HG02870 (cell line): ENCODE measurements at regions not wholly inside any gene's neighbourhood (a gene's known extent, or its start where the extent isn't known, plus 50 kb on each side); places are given as distances from the start of the nearest gene placed in this dataset.

ENCODE experiments used
- ATAC-seq: cut with Tn5 transposase; IDR thresholded peaks from one replicate; pipeline ENCODE4 v1.9.1; 2021; ENCODE audit warnings: mild to moderate bottlenecking, moderate library complexity; ENCODE audit not compliant: unreplicated experiment

DNA sequence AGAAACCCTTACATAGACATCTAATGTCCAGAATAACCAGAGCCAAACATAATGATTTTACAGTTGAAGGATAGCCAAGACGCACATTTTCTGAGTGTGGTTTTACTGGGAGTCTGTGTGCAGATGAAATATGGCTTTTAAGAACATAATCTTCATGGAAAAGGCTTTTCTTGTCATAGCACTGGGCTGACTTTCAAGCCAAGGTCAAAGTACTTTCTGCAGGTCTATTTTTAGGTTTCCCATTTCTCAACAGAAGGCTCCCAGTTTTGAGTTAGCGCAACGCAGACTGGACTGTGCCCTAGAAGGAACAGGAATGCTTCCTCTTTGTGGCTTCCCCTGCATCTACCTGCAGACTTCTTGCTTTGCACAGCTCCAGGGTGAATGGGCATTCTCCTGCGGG is 92.3 kb upstream of the UPP2 start:
- no peak for ATAC-seq

DNA sequence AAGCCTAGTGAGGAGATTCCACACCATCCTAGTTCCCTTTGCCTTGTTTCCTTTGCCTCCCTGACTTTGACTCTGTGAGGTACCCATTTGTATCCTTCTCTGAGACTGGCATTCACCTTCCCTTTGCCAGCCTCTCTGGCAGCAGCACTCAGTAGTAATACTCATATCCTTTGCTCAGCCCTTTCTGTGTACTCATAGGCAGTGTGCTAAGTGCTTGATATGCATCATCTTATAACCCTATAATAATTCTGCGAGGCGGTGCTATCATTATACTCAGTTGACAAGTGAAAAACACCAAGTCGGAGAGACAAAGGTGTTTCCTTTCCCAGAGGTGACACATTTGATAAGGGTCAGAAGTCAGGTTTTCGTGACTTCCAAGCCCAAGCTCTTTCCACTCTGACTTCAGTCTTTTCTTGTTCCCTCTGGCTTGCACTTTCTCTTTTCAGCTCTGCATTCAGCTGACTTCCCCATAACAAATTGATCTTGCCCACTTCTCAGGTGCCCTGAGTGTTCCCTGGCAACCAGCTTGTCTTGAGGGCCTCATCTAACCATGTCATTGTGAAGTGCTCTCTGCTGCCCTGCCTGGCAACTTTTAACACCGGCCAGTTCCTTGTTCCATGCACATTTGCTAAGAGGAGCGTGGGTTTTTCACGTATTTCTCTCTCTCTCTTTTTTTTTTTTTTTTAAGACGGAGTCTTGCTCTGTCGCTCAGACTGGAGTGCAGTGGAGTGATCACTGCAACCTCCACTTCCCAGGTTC is 94.5 kb upstream of the UPP2 start:
- no peak for ATAC-seq

DNA sequence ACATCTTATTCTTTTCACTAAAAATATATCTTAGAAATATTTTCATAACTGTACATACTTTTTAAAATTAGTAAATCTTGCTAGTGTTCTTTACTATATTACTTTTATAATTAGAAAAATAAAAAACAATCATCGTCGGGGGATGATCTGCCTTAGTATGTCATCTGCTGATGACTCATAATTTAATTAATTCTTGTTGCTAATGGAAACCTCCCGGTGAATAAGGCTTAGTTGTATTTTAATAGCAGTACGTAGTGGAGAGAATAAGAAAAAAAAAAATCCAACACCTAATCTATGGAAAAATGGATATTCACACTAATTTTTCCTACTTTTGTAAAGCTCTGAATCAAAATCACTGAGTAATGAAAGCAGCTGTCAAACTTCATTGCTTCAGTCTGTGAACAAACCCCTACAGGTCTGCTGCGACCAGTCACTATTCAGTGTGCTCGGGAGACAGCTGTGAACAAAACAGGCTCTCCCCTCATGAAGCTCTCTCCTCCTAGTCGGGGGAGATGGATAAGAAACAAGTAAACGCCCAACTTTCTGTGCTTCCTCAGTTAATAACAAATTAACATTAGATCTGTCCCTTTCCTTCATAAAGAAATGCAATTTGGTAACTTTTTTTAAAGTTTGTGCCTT is 97.4 kb upstream of the UPP2 start:
- ATAC-seq, result no peak

DNA sequence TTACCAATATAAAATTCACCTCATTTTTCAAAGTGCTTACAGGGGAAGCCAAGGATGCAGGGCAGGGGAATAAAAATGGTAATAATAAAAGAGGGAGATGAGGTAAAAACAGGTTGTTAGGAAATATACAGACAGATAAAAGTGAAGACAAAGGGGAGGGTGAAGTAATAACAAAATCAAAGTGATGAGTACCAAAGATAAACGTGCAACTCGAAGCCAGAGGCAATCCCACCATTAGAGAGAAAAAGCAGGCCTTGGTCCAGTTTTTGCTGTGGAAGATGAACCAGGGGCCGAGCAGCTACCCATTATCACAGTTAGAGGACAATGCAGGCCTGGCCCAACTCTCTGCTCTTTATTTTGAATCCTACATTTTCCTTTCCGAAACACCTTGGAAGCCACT is 99.6 kb upstream of the UPP2 start:
- ATAC-seq, result no peak

DNA sequence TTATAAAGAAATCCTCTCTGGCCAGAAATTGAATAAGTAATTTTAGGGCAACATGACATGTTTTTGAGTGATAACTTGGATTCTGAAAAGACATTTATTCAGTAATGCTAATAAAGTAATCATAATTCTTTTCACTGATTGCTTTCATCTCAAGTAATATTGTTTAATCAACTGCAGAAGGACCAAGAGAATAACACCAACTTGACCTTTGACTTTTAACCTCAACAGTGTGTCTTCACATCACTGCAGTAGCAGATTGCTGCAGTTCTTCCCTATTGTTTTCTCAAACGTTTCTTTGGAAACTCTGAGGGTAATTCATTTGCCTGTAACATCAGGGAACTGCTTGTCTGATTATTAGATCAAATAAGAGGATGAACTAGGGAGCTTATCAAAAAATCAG is 104.9 kb upstream of the UPP2 start:
- no peak for ATAC-seq

DNA sequence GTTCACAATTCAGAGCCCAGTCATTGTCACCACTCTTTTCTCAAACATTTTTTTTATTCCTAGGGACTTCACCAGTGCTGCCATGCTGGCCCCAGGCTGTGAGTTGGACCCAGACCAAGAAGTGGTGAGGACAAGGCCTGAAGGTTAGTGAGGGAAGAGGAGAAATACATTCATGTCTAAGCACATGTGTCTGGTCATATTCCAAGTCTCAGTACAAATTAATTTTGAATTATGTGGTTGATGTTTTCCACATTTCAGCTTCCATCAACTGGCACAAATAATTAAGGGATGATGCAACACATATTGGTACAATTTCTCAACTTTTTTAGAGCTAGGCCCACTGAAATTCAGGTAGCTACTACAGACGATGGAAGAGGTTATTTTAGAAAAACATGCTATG is 106.6 kb upstream of the UPP2 start:
- no peak for ATAC-seq

DNA sequence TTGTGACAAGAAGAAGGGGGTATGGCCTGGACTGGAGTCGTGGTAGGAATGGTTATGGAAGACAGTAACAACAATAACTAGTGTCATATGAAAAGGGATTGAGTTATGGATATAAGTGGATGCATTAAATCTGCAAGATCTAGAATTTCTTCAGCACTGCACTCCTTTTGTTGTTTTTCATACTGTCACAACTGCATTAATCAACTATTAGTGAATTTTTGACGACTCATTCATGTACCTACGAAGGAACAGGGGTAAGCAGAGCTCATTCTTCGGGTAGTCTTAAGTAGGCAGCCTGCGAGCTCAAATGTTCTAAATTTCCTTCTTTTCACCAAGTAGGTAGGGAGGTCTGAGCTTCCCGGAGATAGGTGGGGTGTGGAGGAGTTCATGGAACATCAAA is 109.7 kb upstream of the UPP2 start:
- ATAC-seq, result no peak

DNA sequence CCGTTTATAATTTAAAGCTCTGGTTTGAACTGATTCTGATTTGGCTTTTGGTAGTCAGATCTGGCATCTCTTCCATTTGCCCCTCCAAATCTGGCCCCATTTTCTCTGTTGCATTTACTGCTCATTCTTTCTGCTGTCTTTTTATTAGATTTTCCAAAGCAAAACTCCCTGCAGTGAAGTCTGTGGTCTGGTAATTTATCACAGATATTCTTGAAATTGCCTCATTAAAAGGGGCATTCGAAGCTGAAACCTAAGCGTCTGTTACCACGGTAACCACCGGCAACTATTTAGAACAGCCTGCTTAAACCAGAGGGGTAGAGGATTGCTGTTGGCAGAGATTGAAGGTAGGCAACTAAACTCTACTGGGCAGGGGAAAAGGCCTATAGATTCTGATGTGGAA is 111.5 kb upstream of the UPP2 start:
- ATAC-seq, result no peak

DNA sequence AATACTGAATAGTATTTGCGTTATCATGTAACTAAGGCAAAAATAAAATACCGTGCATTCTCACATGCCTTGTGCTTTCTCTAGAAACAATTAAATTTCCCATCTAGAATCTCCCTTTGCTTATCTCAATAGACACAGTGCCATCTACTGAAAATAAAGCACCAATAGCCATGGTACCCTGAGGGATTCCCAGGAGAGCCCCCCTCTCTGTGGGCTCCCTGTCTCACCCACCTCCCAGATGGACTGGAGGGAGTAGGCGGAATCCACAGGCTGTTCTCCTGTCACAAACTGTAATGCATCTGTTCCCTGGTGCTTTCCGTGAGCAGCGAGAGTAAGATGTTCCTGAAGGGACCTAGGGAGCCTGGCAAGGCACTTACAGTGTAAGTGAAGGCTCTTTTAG is 112.4 kb upstream of the UPP2 start:
- ATAC-seq, result no peak

DNA sequence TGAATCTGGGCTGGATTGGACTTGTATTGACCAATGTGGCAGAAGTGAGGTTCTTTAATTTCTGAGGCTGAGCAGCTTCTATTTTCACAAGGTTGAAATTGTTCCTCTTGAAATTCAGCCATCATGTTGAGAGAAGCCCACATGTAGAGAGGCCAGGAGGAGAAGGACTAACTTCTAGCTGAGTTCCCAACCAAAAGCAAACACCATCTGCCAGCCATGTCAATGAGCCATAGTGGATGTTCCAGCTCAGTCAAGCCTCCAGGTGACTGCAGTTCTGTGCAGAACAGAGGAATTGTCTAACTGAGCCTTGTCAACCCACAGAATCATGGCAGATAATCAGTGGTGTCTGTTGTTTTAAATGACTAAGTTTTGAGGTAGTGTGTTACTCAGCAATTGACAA is 110.6 kb upstream of the ACVR1 start:
- ATAC-seq, result no peak

DNA sequence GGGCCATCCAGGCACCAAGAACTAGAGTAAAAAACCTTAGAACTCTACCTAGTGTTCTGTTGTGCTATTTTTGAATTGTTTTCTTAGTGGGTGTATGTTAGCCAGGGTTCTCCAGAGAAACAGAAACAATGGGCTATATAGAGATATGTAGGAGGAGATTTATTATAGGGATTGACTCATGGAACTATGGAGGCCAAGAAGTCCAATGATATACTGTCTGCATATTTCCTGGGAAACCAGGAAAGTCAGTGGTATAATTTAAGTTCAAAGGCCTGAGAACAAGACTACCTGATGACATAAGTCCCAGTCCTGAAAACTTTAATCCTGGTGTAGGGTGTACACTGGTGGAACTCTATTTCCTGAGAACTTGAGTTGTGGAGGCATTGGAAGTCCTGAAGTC is 108.7 kb upstream of the ACVR1 start:
- ATAC-seq, result no peak

DNA sequence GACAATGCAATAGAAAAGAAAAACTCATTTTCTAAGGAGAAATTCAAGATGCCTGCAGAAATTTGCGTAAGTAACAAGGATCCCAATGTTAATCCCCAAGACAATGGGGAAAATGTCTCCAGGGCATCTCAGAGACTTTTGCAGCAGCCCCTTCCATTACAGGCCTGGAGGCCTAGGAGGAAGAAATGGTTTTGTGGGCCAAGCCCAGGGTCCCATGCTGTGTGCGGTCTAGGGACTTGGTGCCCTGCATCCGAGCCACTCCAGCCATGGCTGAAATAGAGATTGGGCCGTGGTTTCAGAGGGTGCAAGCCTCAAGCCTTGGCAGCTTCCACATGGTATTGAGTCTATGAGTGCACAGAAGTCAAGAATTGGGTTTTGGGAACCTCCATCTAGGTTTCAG is 103.9 kb upstream of the ACVR1 start:
- no peak for ATAC-seq

DNA sequence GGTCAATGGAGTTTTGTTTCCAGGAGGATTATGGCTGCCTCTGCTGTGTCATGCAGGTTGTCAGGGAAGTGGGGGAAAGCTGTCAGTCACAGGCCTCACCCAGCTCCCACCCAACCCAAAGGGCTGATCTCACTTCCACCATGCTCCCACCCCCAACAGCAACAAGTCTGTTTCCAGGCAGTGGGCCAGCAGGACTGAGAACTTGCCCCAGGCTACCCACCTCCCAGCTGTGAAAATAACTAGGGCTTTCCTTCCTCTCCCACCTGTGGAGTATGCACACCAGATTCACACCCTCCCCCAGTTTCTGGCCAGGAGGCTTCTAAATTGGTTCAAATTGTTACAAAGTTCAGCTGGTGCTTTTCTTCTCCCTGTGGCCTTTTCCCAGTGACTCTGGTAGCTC is 95.6 kb upstream of the ACVR1 start:
- ATAC-seq, result no peak

DNA sequence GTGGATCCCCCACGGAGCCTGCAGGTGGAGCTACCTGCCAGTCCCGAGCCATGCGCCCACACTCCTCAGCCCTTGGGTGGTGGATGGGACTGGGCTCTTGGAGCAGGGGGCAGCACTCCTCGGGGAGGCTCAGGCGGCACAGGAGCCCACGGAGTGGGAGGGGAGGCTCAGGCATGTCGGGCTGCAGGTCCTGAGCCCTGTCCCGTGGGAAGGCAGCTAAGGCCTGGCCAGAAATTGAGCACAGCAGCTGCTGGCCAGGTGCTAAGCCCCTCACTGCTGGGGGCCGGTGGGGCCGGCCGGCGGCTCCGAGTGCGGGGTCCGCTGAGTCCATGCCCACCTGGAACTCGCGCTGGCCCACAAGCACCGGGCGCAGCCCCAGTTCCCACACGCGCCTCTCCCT is 91.7 kb upstream of the ACVR1 start:
- ATAC-seq, result no peak

DNA sequence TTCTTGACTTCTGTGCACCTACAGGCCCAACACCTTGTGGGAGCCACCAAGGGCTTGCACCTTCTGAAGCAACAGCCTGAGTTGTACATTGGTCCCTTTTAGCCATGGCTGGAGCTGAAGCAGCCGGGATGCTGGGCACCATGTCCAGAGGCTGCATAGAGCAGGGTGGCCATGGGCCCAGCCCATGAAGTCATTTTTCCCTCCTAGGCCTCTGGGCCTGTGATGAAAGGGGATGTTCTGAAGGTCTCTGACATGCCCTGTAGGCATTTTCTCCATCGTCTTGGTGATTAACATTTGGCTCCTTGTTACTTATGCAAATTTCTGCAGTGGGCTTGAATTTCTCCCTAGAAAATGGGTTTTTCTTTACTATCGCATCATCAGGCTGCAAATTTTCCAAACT is 83.1 kb upstream of the ACVR1 start:
- no peak for ATAC-seq

DNA sequence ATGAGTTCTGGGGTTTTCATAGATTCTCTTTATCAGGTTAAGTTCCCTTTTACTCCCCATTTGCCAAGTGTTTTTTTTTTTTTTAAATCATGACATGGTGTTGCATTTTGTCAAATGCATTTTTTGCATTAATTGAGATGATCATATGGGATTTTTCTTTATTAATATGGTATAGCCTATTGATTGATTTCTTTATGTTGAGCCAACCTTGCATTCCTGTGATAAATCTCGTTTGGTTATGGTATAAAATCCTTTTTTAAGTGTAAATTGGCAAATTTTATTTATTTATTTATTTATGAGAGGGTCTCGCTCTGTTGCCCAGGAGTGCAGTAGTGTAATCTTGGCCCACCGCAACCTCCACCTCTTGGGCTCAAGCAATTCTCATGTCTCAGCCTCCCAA is 81.5 kb upstream of the ACVR1 start:
- ATAC-seq, result no peak

DNA sequence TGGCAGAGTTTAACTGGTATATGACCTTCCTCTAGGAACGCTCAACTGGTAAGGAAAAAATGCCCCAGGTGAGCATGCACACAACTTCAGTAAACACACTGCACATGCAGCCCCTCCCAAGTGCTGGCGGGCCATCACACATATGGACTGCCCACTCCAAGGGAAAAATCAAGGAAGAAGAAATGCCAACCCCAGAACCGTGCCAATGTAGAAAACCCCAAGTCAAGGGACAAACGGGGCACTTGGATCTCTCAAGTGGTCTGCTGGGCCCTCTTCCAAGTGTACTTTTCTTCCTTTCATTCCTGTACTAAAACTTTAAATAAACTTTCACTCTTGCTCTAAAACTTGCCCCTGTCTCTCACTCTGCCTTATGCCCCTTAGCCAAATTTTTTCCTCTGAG is 76.4 kb upstream of the ACVR1 start:
- ATAC-seq, result no peak

DNA sequence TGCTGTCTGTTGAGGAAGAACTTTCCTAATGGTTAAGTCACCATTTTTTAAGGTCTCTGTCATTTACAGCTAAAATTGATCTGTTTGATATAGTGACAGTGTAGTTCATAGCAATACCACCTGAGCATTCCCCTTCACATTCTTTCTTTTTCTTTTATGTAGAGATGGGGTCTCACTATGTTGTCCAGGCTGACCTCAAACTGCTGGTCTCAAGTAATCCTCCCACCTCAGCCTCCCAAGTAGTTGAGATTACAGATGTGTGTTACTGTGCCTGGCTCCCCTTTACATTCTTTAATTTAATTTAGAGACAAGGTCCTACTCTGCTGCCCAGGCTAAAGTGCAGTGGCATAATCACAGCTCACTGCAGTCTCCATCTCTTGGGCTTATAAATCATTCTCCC is 72.7 kb upstream of the ACVR1 start:
- ATAC-seq, result no peak

DNA sequence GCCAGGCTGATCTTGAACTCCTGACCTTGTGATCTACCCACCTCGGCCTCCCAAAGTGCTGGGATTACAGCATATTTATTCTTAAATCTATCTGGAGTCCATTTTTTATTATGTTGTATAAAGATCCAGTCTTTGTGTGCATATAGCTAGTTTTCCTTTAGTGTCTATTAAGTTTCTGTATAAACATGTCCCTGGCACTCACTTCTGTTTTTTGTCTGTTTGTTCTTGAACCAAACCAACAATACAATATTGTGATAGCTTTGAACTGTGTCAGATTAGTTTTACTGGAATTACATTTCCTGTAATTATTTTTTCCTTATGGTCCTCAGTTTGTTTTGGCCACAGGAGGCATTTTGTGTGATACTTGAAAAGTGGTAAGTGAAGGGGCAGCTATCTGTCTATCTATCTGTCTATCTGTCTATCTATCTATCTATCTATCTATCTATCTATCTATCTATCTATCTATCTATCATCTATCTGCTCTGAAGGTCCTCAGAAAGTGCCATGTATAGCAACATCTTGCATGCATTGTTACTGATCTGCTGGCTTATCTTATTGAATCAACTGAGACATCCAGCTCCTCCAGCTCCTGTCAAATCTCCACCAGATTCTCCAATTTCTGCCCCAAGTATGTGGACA is 70.9 kb upstream of the ACVR1 start:
- no peak for ATAC-seq

DNA sequence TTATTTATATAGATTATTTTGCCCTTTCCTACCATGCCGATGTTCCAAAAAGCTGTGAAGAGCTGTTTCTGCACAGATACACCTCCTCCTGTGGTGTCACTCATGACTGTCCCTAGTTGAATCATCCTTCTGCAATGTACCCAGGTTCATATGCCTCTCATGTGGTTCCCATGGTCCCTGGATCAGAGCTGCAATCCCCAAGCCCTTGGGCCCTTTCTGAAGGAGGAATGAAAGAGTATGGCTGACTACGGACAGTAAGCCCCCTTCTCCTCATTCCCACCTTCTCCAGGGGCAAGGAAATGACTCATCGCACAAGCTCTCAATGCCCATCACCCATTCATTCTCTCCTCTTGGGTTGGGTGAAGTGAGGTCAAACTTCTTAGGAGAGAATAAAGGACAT is 63.9 kb upstream of the ACVR1 start:
- ATAC-seq, result no peak

DNA sequence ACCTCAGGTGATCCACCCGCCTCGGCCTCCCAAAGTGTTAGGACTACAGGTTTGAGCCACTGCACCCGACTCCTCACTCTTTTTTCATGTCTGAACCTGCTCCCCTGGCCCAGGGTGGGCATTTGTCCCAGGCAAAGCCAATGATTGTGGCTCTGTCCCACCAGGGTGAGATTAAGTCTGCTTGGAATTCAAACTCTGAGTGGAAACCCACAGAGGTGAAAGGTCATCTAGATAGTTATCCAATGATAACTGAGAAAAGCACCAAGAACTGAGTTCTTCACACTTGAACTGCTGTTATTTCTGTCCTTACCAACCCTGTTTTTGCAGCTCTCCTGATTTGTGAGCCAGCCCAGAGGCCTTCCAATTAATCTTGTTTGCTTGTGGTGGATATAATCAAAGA is 62.4 kb upstream of the ACVR1 start:
- no peak for ATAC-seq

DNA sequence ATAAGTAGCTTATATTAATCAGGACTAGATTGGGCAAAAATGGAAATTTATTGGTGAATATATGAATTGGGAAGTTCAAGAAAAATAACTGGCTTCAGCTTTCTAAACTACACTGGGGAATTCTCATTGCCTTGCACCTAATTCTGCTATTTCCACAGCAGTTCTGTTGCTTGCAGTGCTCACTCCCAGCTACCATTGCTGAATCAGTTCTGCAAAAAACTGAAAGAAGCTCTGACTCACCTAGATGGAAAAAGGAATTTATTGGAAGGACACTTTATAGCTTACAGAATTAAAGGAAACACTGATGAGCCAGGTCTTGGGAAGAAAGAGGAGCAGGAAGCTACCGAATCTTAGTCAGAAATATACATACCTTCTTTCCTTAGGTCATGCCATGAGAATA is 60.3 kb upstream of the ACVR1 start:
- no peak for ATAC-seq
